SK-N-MC (cell line): ENCODE measurements at regions not wholly inside any gene's neighbourhood (a gene's known extent, or its start where the extent isn't known, plus 50 kb on each side); places are given as distances from the start of the nearest gene placed in this dataset.

ENCODE experiments used
- EZH2 ChIP-seq: fragments of 200-600 bp; sonication (generic); IDR thresholded peaks from one replicate; pipeline ENCODE4 v1.6.1; 2017; ENCODE audit warnings: antibody characterized with exemption
- FOXP2 ChIP-seq: optimal IDR thresholded peaks from 2 replicates; pipeline ENCODE3; 2011; ENCODE audit warnings: mild to moderate bottlenecking, moderate library complexity; ENCODE audit not compliant: insufficient read depth; ENCODE audit errors: extremely low read length, control extremely low read depth
- POLR2AphosphoS5 ChIP-seq: IDR thresholded peaks from 2 replicates; pipeline ENCODE4 v1.6.1; 2012; ENCODE audit warnings: mild to moderate bottlenecking, low read depth, low read length, borderline replicate concordance

DNA sequence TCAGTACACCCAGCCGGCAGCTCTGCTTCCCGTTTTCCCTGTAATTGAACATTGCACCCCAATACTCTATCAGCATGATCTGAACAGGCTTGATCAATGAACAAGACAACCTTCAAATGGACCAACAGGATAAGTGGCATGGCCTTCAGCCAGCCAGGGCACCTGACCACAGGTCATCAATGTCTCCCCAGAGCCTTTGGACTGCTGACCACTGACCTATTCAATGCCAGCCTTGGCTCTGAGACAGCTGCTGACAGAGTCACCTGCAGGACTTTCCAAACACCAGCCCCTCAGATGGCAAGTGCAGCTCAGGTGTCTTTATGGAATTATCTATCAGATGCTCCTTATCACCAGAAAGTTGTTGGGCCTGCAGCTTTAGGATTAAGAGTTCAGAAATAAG is 462.9 kb upstream of the ASIC2 start:
- TF ChIP-seq EZH2 = no peak
- TF ChIP-seq FOXP2 = no peak
- TF ChIP-seq POLR2AphosphoS5 = no peak
